ENCODE measurements at regions not wholly inside any gene's neighbourhood (a gene's known extent, or its start where the extent isn't known, plus 50 kb on each side); places are given as distances from the start of the nearest gene placed in this dataset.

DNA sequence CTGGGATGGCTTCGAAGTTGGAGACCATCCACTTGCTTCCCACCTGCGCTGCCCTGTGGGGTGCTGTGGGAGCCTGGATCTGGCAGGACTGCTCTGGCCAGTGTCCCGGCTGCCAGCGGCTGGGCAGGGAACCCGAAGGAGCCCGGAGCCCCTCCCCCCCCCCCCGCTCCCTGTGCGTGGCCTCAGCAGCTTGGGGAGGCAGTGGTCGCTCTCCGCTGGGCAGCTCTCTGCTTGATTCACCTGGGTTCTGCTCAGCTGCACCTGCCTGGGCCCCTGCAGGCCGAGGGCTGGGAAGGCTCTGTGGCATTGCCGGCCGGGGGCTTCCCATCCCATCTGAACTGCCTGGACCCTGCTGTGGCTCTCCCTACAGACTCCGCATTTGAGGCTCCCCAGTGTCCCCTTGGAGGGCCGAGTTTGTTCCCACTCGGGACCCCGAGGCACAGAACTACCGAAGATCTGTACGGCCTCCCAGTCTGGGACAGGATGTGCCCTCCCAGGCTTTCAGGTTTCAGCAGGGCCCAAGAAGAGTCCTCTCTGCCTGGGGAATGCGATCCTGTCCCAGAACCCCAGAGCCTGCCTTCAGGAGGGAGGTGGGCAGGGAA, 525.1 kb downstream of the TCERG1L start:
- no peaks in the 10 kb centered on the region for H3K27me3 ChIP-seq
- no peak overlapping the region for H3K27ac ChIP-seq
- TF ChIP-seq, protein P1, sequence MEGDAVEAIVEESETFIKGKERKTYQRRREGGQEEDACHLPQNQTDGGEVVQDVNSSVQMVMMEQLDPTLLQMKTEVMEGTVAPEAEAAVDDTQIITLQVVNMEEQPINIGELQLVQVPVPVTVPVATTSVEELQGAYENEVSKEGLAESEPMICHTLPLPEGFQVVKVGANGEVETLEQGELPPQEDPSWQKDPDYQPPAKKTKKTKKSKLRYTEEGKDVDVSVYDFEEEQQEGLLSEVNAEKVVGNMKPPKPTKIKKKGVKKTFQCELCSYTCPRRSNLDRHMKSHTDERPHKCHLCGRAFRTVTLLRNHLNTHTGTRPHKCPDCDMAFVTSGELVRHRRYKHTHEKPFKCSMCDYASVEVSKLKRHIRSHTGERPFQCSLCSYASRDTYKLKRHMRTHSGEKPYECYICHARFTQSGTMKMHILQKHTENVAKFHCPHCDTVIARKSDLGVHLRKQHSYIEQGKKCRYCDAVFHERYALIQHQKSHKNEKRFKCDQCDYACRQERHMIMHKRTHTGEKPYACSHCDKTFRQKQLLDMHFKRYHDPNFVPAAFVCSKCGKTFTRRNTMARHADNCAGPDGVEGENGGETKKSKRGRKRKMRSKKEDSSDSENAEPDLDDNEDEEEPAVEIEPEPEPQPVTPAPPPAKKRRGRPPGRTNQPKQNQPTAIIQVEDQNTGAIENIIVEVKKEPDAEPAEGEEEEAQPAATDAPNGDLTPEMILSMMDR (IDR thresholded peaks at IDR 0.05): no peak
- no peaks in the 10 kb centered on the region for H3K4me1 ChIP-seq (ENCODE audit: control insufficient read depth in 1 of 2, insufficient read depth in 1 of 2, low read depth in 1 of 2, low read length in 1 of 2)
- H3K4me3 ChIP-seq (ENCODE audit: low read depth in 1 of 2, low read length in 1 of 2): no peak overlapping the region
- H3K36me3 ChIP-seq: no peaks in the 10 kb centered on the region
- no peaks in the 10 kb centered on the region for H3K9me3 ChIP-seq

DNA sequence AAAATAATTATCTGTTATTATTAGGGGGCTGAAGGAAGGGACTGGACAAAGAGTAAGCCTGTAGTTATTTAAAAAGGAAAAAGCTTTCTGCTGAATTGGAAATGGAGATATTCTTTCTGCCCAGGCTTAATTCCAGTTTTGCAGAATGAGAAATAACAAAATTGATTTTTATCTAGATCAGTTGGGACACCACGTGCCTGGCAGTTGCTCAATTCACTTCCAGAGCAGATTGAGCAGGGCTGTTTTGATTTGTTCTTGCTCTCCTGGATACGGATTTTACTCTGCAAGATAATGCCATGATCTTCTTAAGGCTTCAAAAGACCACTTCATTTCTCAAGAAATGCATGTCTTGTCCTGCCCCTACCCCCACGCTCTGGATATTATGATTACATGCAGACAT, 524.3 kb downstream of the TCERG1L start:
- TF ChIP-seq, protein P1 (IDR thresholded peaks at IDR 0.05): no peak
- Histone ChIP-seq H3K9me3 (no peaks in the 10 kb centered on the region), H3K27me3 (no peaks in the 10 kb centered on the region), H3K4me1 (ENCODE audit: control insufficient read depth in 1 of 2, insufficient read depth in 1 of 2, low read depth in 1 of 2, low read length in 1 of 2) (no peaks in the 10 kb centered on the region), H3K36me3 (no peaks in the 10 kb centered on the region), H3K27ac (no peak overlapping the region), H3K4me3 (ENCODE audit: low read depth in 1 of 2, low read length in 1 of 2) (no peak overlapping the region)

DNA sequence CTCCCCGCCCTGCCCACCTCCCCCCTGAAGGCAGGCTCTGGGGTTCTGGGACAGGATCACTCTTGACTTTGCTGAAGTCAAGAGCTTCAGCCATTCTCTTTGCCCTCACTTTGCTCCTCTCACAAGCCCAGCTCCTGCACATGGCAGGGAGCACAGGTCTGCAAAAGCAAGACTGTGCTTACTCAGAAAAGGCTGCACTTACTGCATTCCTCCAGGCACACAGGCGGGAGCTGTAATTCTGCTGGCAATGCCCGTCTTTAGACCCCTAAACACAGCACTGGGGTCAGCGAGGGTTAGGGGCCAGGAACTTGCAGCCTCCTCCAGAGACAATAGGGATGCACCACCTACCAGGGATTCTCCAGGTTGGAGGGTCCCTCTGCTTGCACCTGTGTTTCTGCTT, 523.7 kb downstream of the TCERG1L start:
- H3K27me3 ChIP-seq: no peaks in the 10 kb centered on the region
- TF ChIP-seq, protein P1 (IDR thresholded peaks at IDR 0.05): no peak
- no peak overlapping the region for H3K4me3 ChIP-seq (ENCODE audit: low read depth in 1 of 2, low read length in 1 of 2)
- no peaks in the 10 kb centered on the region for H3K9me3 ChIP-seq
- H3K4me1 ChIP-seq (ENCODE audit: control insufficient read depth in 1 of 2, insufficient read depth in 1 of 2, low read depth in 1 of 2, low read length in 1 of 2): no peaks in the 10 kb centered on the region
- H3K36me3 ChIP-seq: no peaks in the 10 kb centered on the region
- no peak overlapping the region for H3K27ac ChIP-seq

DNA sequence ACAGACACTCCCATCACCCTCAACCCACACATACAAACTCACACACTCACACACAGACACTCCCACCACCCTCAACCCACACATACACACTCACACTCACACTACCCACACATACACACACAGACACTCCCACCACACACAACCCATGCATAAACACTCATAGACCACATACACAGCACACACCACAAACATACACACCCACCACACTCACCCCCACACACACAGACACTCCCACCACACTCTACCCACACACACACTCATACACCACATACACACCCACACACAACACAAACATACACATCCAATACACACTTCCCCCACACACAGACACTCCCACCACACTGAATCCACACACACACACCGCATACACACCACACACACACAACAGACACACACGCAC, 521.2 kb downstream of the TCERG1L start:
- Histone ChIP-seq H3K36me3 (no peaks in the 10 kb centered on the region), H3K4me1 (ENCODE audit: control insufficient read depth in 1 of 2, insufficient read depth in 1 of 2, low read depth in 1 of 2, low read length in 1 of 2) (no peaks in the 10 kb centered on the region), H3K27me3 (no peaks in the 10 kb centered on the region), H3K27ac (no peak overlapping the region), H3K9me3 (no peaks in the 10 kb centered on the region), H3K4me3 (ENCODE audit: low read depth in 1 of 2, low read length in 1 of 2) (no peak overlapping the region)
- TF ChIP-seq, protein P1 (IDR thresholded peaks at IDR 0.05): no peak

DNA sequence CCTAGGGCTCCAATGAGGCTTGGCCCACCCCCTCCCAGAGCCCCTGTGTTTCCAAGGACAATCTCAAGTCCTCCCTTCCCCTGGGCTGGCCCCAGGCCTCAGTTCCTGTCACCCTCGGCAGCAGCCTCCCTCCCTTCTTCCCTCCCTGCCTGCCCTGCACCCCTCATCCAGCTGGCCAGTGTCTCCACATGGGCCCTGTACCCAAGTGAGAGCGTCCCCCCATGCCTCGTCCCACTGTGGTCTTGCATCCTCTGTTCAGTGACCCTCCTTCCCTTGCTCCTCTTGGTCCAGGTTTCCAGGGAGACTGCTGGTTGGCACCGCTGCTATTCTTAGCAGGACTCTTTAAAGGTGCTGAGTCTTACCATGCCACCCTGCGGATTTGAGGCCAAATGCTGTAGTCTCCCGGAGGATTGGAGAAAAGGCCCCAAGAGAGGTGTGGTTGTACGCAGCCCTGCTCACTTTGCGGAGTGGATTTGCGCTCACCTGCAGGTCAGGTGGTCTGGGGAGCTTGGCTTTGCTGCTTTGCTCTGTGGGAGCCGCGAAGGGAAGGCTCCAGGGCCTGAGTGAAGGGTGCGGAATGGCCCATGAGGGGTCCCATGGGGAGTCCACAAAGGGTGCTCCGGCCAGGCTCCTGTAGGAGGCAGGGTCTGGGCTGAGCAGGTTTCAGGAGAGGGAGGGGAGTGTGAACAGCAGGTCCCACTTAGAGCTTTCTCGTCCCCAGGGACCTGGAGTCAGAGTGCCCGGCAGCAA, 519.2 kb downstream of the TCERG1L start:
- no peaks in the 10 kb centered on the region for H3K36me3 ChIP-seq
- no peak overlapping the region for H3K4me3 ChIP-seq (ENCODE audit: low read depth in 1 of 2, low read length in 1 of 2)
- H3K9me3 ChIP-seq: no peaks in the 10 kb centered on the region
- no peaks in the 10 kb centered on the region for H3K27me3 ChIP-seq
- H3K4me1 ChIP-seq (ENCODE audit: control insufficient read depth in 1 of 2, insufficient read depth in 1 of 2, low read depth in 1 of 2, low read length in 1 of 2): no peaks in the 10 kb centered on the region
- TF ChIP-seq, protein P1 (IDR thresholded peaks at IDR 0.05): no peak
- H3K27ac ChIP-seq: no peak overlapping the region
